Stomach (tissue), 8 donors: ENCODE measurements at regions not wholly inside any gene's neighbourhood (a gene's known extent, or its start where the extent isn't known, plus 50 kb on each side); places are given as distances from the start of the nearest gene placed in this dataset.

Experiments
- DNase-seq, 2 donors: peaks; one replicate each; pipeline versions ENCODE4 v3.0.0 to v3.0.0-alpha.2; 2013 to 2019
- H3K27ac ChIP-seq, 5 donors: fragments of 200-600 bp in 4 of 5; sonication (generic) in 4 of 5; one replicate each; pipeline ENCODE4 v1.5.1; 2013 to 2019; ENCODE audit warnings: mild to moderate bottlenecking in 1 of 5, moderate library complexity in 1 of 5
- H3K27me3 ChIP-seq, 3 donors: fragments of 200-600 bp; sonication (generic); one replicate each; pipeline ENCODE4 v1.5.1; 2017 to 2019; ENCODE audit warnings: mixed run types in 1 of 3
- H3K36me3 ChIP-seq, 4 donors: fragments of 200-600 bp; sonication (generic); 1 replicate in 3 of 4; 2 replicates in 1 of 4; pipeline ENCODE4 v1.5.1; 2016 to 2019
- H3K4me1 ChIP-seq, 4 donors: fragments of 200-600 bp; sonication (generic); one replicate each; pipeline ENCODE4 v1.5.1; 2016 to 2019
- H3K4me3 ChIP-seq, 4 donors: fragments of 200-600 bp; sonication (generic) in 3 of 4; one replicate each; pipeline ENCODE4 v1.5.1; 2016 to 2019; ENCODE audit warnings: mild to moderate bottlenecking in 1 of 4
- H3K9me3 ChIP-seq, 4 donors: fragments of 200-600 bp; sonication (generic); one replicate each; pipeline ENCODE4 v1.5.1; 2016 to 2019
- EP300 ChIP-seq: sonication (generic); formaldehyde crosslinking; IDR thresholded peaks from one replicate; pipeline ENCODE4 v1.6.1; 2017; ENCODE audit warnings: antibody characterized with exemption
- POLR2A ChIP-seq, 4 donors: fragments of 450-650 bp; IDR thresholded peaks; one replicate each; pipeline ENCODE4 v1.6.1; 2016; ENCODE audit warnings: antibody characterized with exemption in 4 of 4, control low read depth in 2 of 4, mild to moderate bottlenecking in 1 of 4, moderate library complexity in 1 of 4
- POLR2AphosphoS5 ChIP-seq, 3 donors: sonication (generic); formaldehyde crosslinking; IDR thresholded peaks; one replicate each; pipeline ENCODE4 v1.6.1; 2016; ENCODE audit warnings: antibody characterized with exemption in 3 of 3
- WGBS, 5 donors: extraction: QIAGEN DNeasy Blood & Tissue Kit in 3 of 5; methylation state at CpG; one replicate each; pipeline versions ENCODE4 v1.1.5 to v1.1.7; 2013 to 2018; 5-methylcytosine and 5-hydroxymethylcytosine counted together
- intact Hi-C: fragments of 100-400 bp; cut with DNase I; formaldehyde crosslinking; loops from one replicate; pipeline ENCODE4 v1.15.1; 2023; ENCODE audit warnings: low total_unique reads
- TF ChIP-seq, protein P1 (sequence below), 7 experiments: fragments of 450-650 bp in 4 of 7; fragments of 200-600 bp in 3 of 7; sonication (generic) in 3 of 7; IDR thresholded peaks; one replicate each; pipeline ENCODE4 v1.5.1; 2016 to 2019; ENCODE audit warnings: antibody characterized with exemption in 7 of 7, control low read depth in 2 of 7, mild to moderate bottlenecking in 1 of 7
- donor health status: healthy with polysubstance abuse.
- donor health status: Bipolar disorder and iron deficiency.
- donor health status: healthy.

DNA sequence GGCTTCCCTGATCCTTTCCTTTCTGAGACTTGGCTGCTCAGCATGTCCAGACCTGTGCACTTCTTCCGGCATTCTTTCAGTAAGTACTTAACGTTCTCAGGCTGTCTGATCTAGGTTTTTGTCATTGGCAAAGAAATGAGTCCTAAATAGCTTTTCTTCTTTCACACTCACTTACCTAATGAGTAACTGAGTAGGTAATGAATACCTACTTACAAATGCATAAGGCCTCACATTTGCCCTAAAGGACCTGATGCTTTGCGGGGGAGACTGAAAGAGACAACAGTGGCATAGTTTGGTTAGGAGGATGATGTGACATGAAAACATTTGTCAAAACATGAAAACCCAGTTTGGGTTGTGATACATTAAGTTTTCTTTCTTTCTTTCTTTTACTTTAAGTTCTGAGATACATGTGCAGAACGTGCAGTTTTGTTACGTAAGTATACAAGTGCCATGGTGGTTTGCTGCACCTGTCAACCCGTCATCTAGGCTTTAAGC, 516.7 kb upstream of the CFAP20DC start:
- 78 to 93% (median 87%) methylated on average over 6 of the region's 6 CpGs for WGBS, 5 donors
- Histone ChIP-seq H3K36me3 (no peaks in the 10 kb centered on the region), H3K27me3 (no peaks in the 10 kb centered on the region), H3K9me3 (no peaks in the 10 kb centered on the region), H3K27ac (no peak overlapping the region), H3K4me1 (no peaks in the 10 kb centered on the region), H3K4me3 (no peak overlapping the region)
- intact Hi-C loops: no loop called here
- no peak for TF ChIP-seq POLR2AphosphoS5 (IDR thresholded peaks at IDR 0.05)
- TF ChIP-seq, protein P1, sequence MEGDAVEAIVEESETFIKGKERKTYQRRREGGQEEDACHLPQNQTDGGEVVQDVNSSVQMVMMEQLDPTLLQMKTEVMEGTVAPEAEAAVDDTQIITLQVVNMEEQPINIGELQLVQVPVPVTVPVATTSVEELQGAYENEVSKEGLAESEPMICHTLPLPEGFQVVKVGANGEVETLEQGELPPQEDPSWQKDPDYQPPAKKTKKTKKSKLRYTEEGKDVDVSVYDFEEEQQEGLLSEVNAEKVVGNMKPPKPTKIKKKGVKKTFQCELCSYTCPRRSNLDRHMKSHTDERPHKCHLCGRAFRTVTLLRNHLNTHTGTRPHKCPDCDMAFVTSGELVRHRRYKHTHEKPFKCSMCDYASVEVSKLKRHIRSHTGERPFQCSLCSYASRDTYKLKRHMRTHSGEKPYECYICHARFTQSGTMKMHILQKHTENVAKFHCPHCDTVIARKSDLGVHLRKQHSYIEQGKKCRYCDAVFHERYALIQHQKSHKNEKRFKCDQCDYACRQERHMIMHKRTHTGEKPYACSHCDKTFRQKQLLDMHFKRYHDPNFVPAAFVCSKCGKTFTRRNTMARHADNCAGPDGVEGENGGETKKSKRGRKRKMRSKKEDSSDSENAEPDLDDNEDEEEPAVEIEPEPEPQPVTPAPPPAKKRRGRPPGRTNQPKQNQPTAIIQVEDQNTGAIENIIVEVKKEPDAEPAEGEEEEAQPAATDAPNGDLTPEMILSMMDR (IDR thresholded peaks at IDR 0.05): no peak
- TF ChIP-seq POLR2A (IDR thresholded peaks at IDR 0.05): no peak
- no peak for TF ChIP-seq EP300
- DNase-seq: no peak

DNA sequence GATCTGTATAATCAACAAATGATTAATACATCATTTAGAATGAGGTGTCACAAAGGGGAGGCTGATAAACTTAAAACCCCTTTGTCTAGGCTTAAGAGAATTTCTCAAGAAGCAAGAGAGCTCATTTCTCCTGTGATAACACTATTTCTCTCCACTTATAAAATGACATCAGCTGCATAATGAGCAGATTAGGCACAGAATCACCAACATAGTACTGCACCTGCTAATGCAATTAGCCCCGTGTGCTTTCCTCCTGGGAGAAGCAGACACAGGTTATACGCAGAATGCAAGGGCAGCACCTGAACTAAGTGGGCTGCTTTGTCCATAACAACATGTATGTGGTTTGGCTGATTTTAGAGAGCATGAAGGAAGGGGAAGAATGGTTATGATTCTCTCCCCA, 515.3 kb upstream of the CFAP20DC start:
- Histone ChIP-seq H3K4me1 (no peaks in the 10 kb centered on the region), H3K27me3 (no peaks in the 10 kb centered on the region), H3K36me3 (no peaks in the 10 kb centered on the region), H3K4me3 (no peak overlapping the region), H3K9me3 (no peaks in the 10 kb centered on the region), H3K27ac (no peak overlapping the region)
- DNase-seq: no peak
- TF ChIP-seq POLR2A (IDR thresholded peaks at IDR 0.05) (no peak), EP300 (no peak), POLR2AphosphoS5 (IDR thresholded peaks at IDR 0.05) (no peak)
- TF ChIP-seq, protein P1 (IDR thresholded peaks at IDR 0.05): no peak
- 73 to 80% (median 75%) methylated on average over 2 of the region's 2 CpGs for WGBS, 5 donors
- intact Hi-C loops: no loop called here

DNA sequence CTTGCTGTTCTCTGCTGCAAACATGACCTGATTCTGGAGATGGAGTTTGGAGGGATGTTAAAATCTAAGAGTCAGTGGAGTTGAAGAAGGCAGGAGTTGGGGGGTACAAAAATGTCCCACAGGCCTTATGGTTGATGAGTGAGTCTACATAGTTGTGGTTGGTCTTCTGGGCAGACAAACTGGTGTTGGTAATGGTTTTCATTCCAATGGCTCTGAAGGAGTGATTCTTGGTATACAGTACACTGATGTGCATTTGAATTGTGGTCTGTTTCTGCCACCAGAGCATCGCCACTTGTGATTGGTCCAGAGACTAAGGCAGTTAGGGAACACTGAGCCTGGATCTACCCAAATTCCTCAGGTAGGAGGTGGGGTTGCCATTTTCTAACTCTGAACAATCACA, 514.1 kb upstream of the CFAP20DC start:
- H3K4me1 ChIP-seq: no peaks in the 10 kb centered on the region
- TF ChIP-seq, protein P1 (IDR thresholded peaks at IDR 0.05): no peak
- TF ChIP-seq EP300 (no peak), POLR2A (IDR thresholded peaks at IDR 0.05) (no peak), POLR2AphosphoS5 (IDR thresholded peaks at IDR 0.05) (no peak)
- intact Hi-C loops: no loop called here
- no peaks in the 10 kb centered on the region for H3K9me3 ChIP-seq
- DNase-seq: no peak
- no peaks in the 10 kb centered on the region for H3K36me3 ChIP-seq
- 93 to 100% (median 100%) methylated on average over 1 of the region's 1 CpG for WGBS, 5 donors
- H3K27me3 ChIP-seq: no peaks in the 10 kb centered on the region
- H3K27ac ChIP-seq: no peak overlapping the region
- H3K4me3 ChIP-seq: no peak overlapping the region

DNA sequence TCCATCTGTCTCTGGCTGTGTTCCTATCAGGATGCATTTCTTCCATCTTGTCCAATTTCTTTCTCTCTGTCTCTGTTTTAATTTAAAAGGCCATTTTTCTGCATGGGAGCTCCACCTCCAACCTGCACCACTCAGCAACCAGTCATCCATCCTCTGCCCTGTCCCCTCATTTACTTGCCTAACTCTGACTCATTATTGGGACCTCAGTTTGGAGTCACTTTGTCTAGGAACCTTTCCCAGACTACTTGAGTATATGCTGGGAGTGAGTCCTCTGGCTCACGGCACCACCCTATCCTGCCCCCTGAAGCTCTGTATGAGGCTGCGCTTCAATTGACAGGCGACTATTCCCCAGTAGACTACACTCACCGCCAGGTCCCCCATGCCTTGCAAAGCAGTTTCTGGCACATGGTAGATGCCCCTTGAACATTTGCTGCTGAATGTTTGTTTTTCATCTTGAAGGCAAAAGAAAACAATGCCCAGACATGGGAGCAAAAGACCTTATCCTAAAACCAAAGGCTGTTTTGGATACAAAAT, 513.3 kb upstream of the CFAP20DC start:
- Histone ChIP-seq H3K4me3 (no peak overlapping the region), H3K9me3 (no peaks in the 10 kb centered on the region), H3K36me3 (no peaks in the 10 kb centered on the region), H3K4me1 (no peaks in the 10 kb centered on the region), H3K27ac (no peak overlapping the region), H3K27me3 (no peaks in the 10 kb centered on the region)
- 89 to 100% (median 94%) methylated on average over 4 of the region's 4 CpGs for WGBS, 5 donors
- TF ChIP-seq EP300 (no peak), POLR2AphosphoS5 (IDR thresholded peaks at IDR 0.05) (no peak)
- TF ChIP-seq, protein P1 (IDR thresholded peaks at IDR 0.05): no peak
- no peak for DNase-seq
- intact Hi-C loops: no loop called here
